ENCODE measurements at regions not wholly inside any gene's neighbourhood (a gene's known extent, or its start where the extent isn't known, plus 50 kb on each side); places are given as distances from the start of the nearest gene placed in this dataset.

DNA sequence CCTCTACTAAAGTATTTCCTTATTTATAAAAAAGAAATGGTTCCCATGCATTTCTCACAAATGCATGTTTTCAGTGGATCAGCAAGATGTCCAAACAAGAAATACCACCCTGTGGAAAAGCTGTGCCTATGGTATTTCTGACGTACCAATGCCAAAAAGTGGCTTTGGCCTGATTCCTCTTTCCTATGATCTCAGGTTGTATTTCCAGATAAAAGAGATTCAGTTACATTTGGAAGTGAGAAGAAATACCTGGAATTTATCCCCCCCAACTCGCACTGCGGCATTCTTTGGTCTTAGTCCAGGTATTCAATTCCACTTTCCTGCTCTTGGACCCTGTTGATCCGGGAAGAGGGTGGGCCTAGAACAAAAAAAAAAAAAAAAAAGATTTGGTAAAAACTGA is 815.9 kb upstream of the FRG1 start:
- TF ChIP-seq, protein P1, sequence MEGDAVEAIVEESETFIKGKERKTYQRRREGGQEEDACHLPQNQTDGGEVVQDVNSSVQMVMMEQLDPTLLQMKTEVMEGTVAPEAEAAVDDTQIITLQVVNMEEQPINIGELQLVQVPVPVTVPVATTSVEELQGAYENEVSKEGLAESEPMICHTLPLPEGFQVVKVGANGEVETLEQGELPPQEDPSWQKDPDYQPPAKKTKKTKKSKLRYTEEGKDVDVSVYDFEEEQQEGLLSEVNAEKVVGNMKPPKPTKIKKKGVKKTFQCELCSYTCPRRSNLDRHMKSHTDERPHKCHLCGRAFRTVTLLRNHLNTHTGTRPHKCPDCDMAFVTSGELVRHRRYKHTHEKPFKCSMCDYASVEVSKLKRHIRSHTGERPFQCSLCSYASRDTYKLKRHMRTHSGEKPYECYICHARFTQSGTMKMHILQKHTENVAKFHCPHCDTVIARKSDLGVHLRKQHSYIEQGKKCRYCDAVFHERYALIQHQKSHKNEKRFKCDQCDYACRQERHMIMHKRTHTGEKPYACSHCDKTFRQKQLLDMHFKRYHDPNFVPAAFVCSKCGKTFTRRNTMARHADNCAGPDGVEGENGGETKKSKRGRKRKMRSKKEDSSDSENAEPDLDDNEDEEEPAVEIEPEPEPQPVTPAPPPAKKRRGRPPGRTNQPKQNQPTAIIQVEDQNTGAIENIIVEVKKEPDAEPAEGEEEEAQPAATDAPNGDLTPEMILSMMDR (IDR thresholded peaks at IDR 0.05), result no peak
- TF ChIP-seq, protein P2, sequence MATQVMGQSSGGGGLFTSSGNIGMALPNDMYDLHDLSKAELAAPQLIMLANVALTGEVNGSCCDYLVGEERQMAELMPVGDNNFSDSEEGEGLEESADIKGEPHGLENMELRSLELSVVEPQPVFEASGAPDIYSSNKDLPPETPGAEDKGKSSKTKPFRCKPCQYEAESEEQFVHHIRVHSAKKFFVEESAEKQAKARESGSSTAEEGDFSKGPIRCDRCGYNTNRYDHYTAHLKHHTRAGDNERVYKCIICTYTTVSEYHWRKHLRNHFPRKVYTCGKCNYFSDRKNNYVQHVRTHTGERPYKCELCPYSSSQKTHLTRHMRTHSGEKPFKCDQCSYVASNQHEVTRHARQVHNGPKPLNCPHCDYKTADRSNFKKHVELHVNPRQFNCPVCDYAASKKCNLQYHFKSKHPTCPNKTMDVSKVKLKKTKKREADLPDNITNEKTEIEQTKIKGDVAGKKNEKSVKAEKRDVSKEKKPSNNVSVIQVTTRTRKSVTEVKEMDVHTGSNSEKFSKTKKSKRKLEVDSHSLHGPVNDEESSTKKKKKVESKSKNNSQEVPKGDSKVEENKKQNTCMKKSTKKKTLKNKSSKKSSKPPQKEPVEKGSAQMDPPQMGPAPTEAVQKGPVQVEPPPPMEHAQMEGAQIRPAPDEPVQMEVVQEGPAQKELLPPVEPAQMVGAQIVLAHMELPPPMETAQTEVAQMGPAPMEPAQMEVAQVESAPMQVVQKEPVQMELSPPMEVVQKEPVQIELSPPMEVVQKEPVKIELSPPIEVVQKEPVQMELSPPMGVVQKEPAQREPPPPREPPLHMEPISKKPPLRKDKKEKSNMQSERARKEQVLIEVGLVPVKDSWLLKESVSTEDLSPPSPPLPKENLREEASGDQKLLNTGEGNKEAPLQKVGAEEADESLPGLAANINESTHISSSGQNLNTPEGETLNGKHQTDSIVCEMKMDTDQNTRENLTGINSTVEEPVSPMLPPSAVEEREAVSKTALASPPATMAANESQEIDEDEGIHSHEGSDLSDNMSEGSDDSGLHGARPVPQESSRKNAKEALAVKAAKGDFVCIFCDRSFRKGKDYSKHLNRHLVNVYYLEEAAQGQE (IDR thresholded peaks at IDR 0.05; ENCODE audit: insufficient read depth in 1 of 2, low read depth in 2 of 2, low read length in 1 of 2), result no peak
- TF ChIP-seq TCF7L2 (IDR thresholded peaks at IDR 0.05; ENCODE audit: low read depth, low read length), result no peak
- no peak for TF ChIP-seq SIN3A (IDR thresholded peaks at IDR 0.05; ENCODE audit: borderline replicate concordance, insufficient read depth, low read depth, low read length)
- no peak for TF ChIP-seq POLR2AphosphoS5 (IDR thresholded peaks at IDR 0.05; ENCODE audit: low read depth, low read length)
- CTCF ChIA-PET, result interaction anchor here (0.6 kb wide), 1 partner anchor 297 kb away, joined by 3 read pairs; no protein-coding TSS in a partner anchor
- BruUV-seq (replicated peaks), result no TSS peak
- Histone ChIP-seq H3K36me3 (ENCODE audit: control insufficient read depth, insufficient read depth, low read length) (no peaks in the 10 kb centered on the region), H3K4me1 (ENCODE audit: control insufficient read depth, insufficient read depth, low read length) (no peaks in the 10 kb centered on the region), H3K4me3 (ENCODE audit: low read depth in 2 of 2, low read length in 2 of 2) (no peak overlapping the region), H3K9me3 (ENCODE audit: control insufficient read depth, insufficient read depth, low read depth, low read length) (no peaks in the 10 kb centered on the region), H3K27me3 (ENCODE audit: control insufficient read depth, insufficient read depth, low read length) (no peaks in the 10 kb centered on the region), H3K27ac (ENCODE audit: low read length) (no peak overlapping the region)
- DNase-seq (ENCODE audit: low read depth, low spot score), result no peak
- POLR2A ChIA-PET, result interaction anchor here (0.6 kb wide), 1 partner anchor 1582 kb away, joined by 7 read pairs; no protein-coding TSS in a partner anchor
- intact Hi-C loops (cut with micrococcal nuclease; ENCODE audit: unreplicated experiment) (no loop called here), in situ Hi-C loops (cut with HindIII; ENCODE audit: low pct_unique_long_range_greater_than_20kb, low sequenced_read_pairs) (no loop called here)
- ATAC-seq, result no peak

- no TSS peak for BruUV-seq (replicated peaks)
- in situ Hi-C loops (cut with HindIII; ENCODE audit: low pct_unique_long_range_greater_than_20kb, low sequenced_read_pairs), result no loop called here
These were observed 814.6 kb upstream of the FRG1 start for GRCh38 chr4:189126040-189126439.

More at GRCh38 chr4:189126040-189126439, 814.6 kb upstream of the FRG1 start:
- intact Hi-C loops (cut with micrococcal nuclease; ENCODE audit: unreplicated experiment), result no loop called here
- H3K9me3 ChIP-seq (ENCODE audit: control insufficient read depth, insufficient read depth, low read depth, low read length), result no peaks in the 10 kb centered on the region
- DNase-seq (ENCODE audit: low read depth, low spot score) (no peak), ATAC-seq (no peak)
- TF ChIP-seq TCF7L2 (IDR thresholded peaks at IDR 0.05; ENCODE audit: low read depth, low read length), result no peak
- TF ChIP-seq, protein P2 (IDR thresholded peaks at IDR 0.05; ENCODE audit: insufficient read depth in 1 of 2, low read depth in 2 of 2, low read length in 1 of 2), result no peak
- no peak for TF ChIP-seq POLR2AphosphoS5 (IDR thresholded peaks at IDR 0.05; ENCODE audit: low read depth, low read length)
- TF ChIP-seq SIN3A (IDR thresholded peaks at IDR 0.05; ENCODE audit: borderline replicate concordance, insufficient read depth, low read depth, low read length), result no peak
- TF ChIP-seq, protein P1 (IDR thresholded peaks at IDR 0.05), result no peak
- H3K36me3 ChIP-seq (ENCODE audit: control insufficient read depth, insufficient read depth, low read length), result no peaks in the 10 kb centered on the region
- H3K4me1 ChIP-seq (ENCODE audit: control insufficient read depth, insufficient read depth, low read length), result no peaks in the 10 kb centered on the region
- ChIA-PET CTCF (no interaction called here), POLR2A (no interaction called here)
- H3K27me3 ChIP-seq (ENCODE audit: control insufficient read depth, insufficient read depth, low read length), result no peaks in the 10 kb centered on the region
- H3K27ac ChIP-seq (ENCODE audit: low read length), result no peak overlapping the region
- no peak overlapping the region for H3K4me3 ChIP-seq (ENCODE audit: low read depth in 2 of 2, low read length in 2 of 2)
